ENCODE measurements at regions not wholly inside any gene's neighbourhood (a gene's known extent, or its start where the extent isn't known, plus 50 kb on each side); places are given as distances from the start of the nearest gene placed in this dataset.

DNA sequence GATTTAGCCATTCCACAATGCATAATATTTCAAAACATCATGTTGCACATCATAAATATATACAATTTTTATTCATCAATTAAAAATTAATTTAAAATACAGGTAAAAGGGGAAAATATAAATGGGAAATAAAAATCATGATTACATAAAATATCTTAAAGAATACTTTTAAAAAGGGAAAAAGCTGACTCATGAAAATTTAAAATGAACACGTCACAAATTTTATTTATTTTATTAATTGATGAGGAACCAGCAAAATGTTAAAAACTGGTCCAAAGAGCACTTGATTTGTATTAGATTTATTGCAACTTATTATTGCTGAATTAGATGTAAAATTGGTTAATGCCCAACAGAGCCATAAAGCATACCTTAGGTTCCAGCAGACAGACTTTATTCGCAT, 78.5 kb upstream of the ANK2 start:
- TF ChIP-seq POLR2A (IDR thresholded peaks at IDR 0.05; ENCODE audit: low read depth, low read length) (no peak), POLR2AphosphoS5 (IDR thresholded peaks at IDR 0.05; ENCODE audit: low read depth, low read length) (no peak)
